ENCODE measurements at regions not wholly inside any gene's neighbourhood (a gene's known extent, or its start where the extent isn't known, plus 50 kb on each side); places are given as distances from the start of the nearest gene placed in this dataset.

DNA sequence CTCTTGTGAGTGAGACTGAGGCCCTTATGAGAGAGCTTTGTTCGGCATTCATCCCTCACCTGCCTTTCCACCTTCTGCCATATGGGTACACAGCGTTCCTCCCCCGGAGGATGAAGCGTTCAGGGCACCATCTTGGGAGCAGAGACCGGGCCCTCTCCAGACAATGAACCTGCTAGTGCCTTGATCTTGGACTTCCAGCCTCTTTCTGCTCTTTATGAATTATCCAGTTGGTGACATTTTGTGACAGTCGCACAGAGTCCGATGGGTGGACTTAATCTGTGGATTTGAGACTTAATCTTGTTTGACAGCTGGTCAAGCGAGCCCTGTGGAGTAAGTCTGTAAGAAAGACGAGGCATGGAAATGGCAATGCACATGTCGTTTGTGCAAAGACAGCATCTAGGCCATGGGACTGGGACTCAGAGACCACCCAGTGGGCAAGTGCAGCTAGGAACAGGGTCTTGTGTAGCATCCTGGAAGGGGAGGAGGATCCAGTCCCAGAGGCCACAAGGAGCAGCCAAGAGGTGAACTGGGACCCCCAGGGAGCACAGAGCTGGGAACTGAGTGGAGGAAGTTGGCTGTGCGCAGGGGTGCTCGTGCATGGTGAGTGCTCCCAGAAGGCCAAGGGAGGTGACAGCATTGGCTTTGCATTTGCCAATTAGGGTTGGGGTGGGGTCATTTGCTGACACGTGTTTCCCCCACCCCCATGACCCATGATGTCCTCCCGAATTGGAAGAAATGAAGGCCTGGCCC is 69.5 kb upstream of the HDAC4 start:
- no peak for FAIRE-seq
- no peak overlapping the region for H2AFZ ChIP-seq (ENCODE audit: control insufficient read depth, low read depth, low read length)

More for the DNA sequence above, 69.5 kb upstream of the HDAC4 start:
- intact Hi-C loops (cut with micrococcal nuclease; ENCODE audit: unreplicated experiment): no loop called here
- ChIA-PET RAD21 (ENCODE audit: unreplicated experiment) (no interaction called here), POLR2A (no interaction called here), CTCF (no interaction called here), SMC1A (ENCODE audit: uncharacterized antibody, unreplicated experiment) (no interaction called here)
- Histone ChIP-seq H3K4me3 (no peak overlapping the region), H3K9me3 (replicated peaks; ENCODE audit: control insufficient read depth, insufficient read depth, low read length) (no peaks in the 10 kb centered on the region), H3K79me2 (ENCODE audit: control insufficient read depth, insufficient read depth, low read length) (no peaks in the 10 kb centered on the region), H3K4me2 (ENCODE audit: control insufficient read depth, insufficient read depth) (no peak overlapping the region), H3K36me3 (ENCODE audit: control insufficient read depth in 2 of 2, insufficient read depth in 2 of 2, low read length in 1 of 2) (no peaks in the 10 kb centered on the region), H3K27me3 (replicated peaks in 1 of 2; ENCODE audit: control insufficient read depth in 2 of 2, insufficient read depth in 2 of 2, low read length in 1 of 2) (no peaks in the 10 kb centered on the region; a peak in 2 of 4 replicates), H4K20me1 (ENCODE audit: control insufficient read depth, insufficient read depth) (no peaks in the 10 kb centered on the region), H3K9ac (ENCODE audit: control insufficient read depth, insufficient read depth, low read length) (no peak overlapping the region), H3K27ac (ENCODE audit: control insufficient read depth, insufficient read depth) (no peak overlapping the region), H3K4me1 (ENCODE audit: control insufficient read depth, insufficient read depth, low read length) (no peaks in the 10 kb centered on the region)
- in situ Hi-C loops (cut with MboI): no loop called here
- ATAC-seq (no peak), DNase-seq (ENCODE audit: low read depth, low spot score) (no peak)
- no TSS peak for BruUV-seq (replicated peaks)
- 17% methylated on average over 14 of the region's 14 CpGs for WGBS (ENCODE audit: insufficient coverage, insufficient replicate concordance, low lambda C conversion rate, missing lambda C conversion rate)
- no peak for TF ChIP-seq CBFB (IDR thresholded peaks at IDR 0.05; ENCODE audit: low read depth)
- TF ChIP-seq, protein P1, sequence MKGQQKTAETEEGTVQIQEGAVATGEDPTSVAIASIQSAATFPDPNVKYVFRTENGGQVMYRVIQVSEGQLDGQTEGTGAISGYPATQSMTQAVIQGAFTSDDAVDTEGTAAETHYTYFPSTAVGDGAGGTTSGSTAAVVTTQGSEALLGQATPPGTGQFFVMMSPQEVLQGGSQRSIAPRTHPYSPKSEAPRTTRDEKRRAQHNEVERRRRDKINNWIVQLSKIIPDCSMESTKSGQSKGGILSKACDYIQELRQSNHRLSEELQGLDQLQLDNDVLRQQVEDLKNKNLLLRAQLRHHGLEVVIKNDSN (IDR thresholded peaks at IDR 0.05; ENCODE audit: borderline replicate concordance, extremely low read length, insufficient read depth, low read depth, low read length): no peak
- TF ChIP-seq CBX3 (IDR thresholded peaks at IDR 0.05; ENCODE audit: borderline replicate concordance, low read depth): no peak
- no peak for TF ChIP-seq ZSCAN29 (IDR thresholded peaks at IDR 0.05)
- TF ChIP-seq, protein P2, sequence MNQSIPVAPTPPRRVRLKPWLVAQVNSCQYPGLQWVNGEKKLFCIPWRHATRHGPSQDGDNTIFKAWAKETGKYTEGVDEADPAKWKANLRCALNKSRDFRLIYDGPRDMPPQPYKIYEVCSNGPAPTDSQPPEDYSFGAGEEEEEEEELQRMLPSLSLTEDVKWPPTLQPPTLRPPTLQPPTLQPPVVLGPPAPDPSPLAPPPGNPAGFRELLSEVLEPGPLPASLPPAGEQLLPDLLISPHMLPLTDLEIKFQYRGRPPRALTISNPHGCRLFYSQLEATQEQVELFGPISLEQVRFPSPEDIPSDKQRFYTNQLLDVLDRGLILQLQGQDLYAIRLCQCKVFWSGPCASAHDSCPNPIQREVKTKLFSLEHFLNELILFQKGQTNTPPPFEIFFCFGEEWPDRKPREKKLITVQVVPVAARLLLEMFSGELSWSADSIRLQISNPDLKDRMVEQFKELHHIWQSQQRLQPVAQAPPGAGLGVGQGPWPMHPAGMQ (IDR thresholded peaks at IDR 0.05; ENCODE audit: borderline replicate concordance): no peak
- TF ChIP-seq ESRRA (IDR thresholded peaks at IDR 0.05; ENCODE audit: low read length): no peak
- no peak for TF ChIP-seq EZH2 (IDR thresholded peaks at IDR 0.05; ENCODE audit: borderline replicate concordance, control insufficient read depth, low read depth, low read length)
- TF ChIP-seq ZNF217 (IDR thresholded peaks at IDR 0.05): no peak
- no peak for TF ChIP-seq NR2C2 (IDR thresholded peaks at IDR 0.05; ENCODE audit: borderline replicate concordance, control insufficient read depth, insufficient read length, low read depth)

All from GM12878 (cell line).